Stimulated activated CD4-positive, alpha-beta T cell treated with anti-CD3 and anti-CD28 coated beads, Interleukin-15, amount 100 ng/mL, for 24 hours (primary cell): ENCODE measurements at regions not wholly inside any gene's neighbourhood (a gene's known extent, or its start where the extent isn't known, plus 50 kb on each side); places are given as distances from the start of the nearest gene placed in this dataset.
"Not testable (repeated sequence)": the region's sequence is repeated elsewhere in the genome, so short reads cannot be mapped to it uniquely, and the experiment has no call there.

Experiments
- DNase-seq: peaks from one replicate; pipeline ENCODE4 v3.0.0-alpha.2; 2020

- DNase-seq, result peak; percentile 79
Observed at GRCh38 chr1:199243423-199244061, 604.7 kb downstream of the PTPRC start.

GRCh38 chr1:199245946-199246345, 607.1 kb downstream of the PTPRC start:
- no peak for DNase-seq

- DNase-seq, result no peak
Observed at GRCh38 chr1:199246716-199247115, 607.9 kb downstream of the PTPRC start.

- no peak for DNase-seq
Observed at GRCh38 chr1:199247891-199248290, 609.1 kb downstream of the PTPRC start.

- not testable (repeated sequence) for DNase-seq
Observed at GRCh38 chr1:199254040-199254439, 615.2 kb downstream of the PTPRC start.

GRCh38 chr1:199261328-199261727, 622.5 kb downstream of the PTPRC start:
- no peak for DNase-seq

GRCh38 chr1:199264283-199264682, 625.4 kb downstream of the PTPRC start:
- no peak for DNase-seq

- no peak for DNase-seq
Observed at GRCh38 chr1:199264911-199265310, 626.1 kb downstream of the PTPRC start.

- no peak for DNase-seq
Observed at GRCh38 chr1:199265319-199265718, 626.5 kb downstream of the PTPRC start.

GRCh38 chr1:199269241-199269640, 630.4 kb downstream of the PTPRC start:
- DNase-seq, result no peak

GRCh38 chr1:199272139-199272544, 633.3 kb downstream of the PTPRC start:
- no peak for DNase-seq

- DNase-seq, result no peak
Observed at GRCh38 chr1:199272628-199273086, 633.8 kb downstream of the PTPRC start.

- DNase-seq, result no peak
Observed at GRCh38 chr1:199273837-199274379, 635.1 kb downstream of the PTPRC start.

GRCh38 chr1:199279067-199279466, 640.2 kb downstream of the PTPRC start:
- no peak for DNase-seq

- DNase-seq, result peak; percentile 12
Observed at GRCh38 chr1:199279872-199280645, 641.2 kb downstream of the PTPRC start.

GRCh38 chr1:199282751-199283305, 644.0 kb downstream of the PTPRC start:
- DNase-seq, result no peak

- DNase-seq, result no peak
Observed at GRCh38 chr1:199283794-199284193, 645.0 kb downstream of the PTPRC start.

- DNase-seq, result no peak
Observed at GRCh38 chr1:199287206-199287605, 648.4 kb downstream of the PTPRC start.

- DNase-seq, result no peak
Observed at GRCh38 chr1:199287647-199288046, 648.8 kb downstream of the PTPRC start.

- DNase-seq, result no peak
Observed at GRCh38 chr1:199290186-199290585, 651.3 kb downstream of the PTPRC start.

GRCh38 chr1:199291022-199291740, 652.3 kb downstream of the PTPRC start:
- no peak for DNase-seq

GRCh38 chr1:199292896-199293295, 654.1 kb downstream of the PTPRC start:
- DNase-seq, result no peak

- DNase-seq, result no peak
Observed at GRCh38 chr1:199295107-199295506, 656.3 kb downstream of the PTPRC start.
